Right forelimb (tissue), 1 donor: ENCODE measurements at regions not wholly inside any gene's neighbourhood (a gene's known extent, or its start where the extent isn't known, plus 50 kb on each side); places are given as distances from the start of the nearest gene placed in this dataset.
"Not testable (repeated sequence)": the region's sequence is repeated elsewhere in the genome, so short reads cannot be mapped to it uniquely, and the experiment has no call there.

Experiments
- DNase-seq: peaks from one replicate; pipeline ENCODE4 v3.0.0-alpha.2; 2018

DNA sequence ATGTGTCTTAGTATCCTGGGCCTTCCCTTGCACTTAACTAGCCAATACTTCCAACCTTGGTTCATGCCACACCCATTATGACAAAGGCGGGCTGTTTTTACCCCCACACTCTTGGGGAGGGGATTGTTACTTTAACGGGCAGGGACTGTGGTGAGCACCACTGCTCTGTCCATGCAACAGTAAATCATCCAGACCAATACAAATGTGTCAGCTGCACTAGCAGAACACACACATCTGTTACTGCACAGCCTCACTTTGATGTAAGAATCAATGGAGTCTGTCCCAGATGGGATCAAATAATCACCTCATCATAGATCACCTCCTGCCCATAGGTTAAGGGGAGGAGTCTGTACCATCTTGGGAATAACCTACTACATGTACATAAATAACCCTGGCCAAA, 58.1 kb downstream of the NPAP1 start:
- no peak for DNase-seq

DNA sequence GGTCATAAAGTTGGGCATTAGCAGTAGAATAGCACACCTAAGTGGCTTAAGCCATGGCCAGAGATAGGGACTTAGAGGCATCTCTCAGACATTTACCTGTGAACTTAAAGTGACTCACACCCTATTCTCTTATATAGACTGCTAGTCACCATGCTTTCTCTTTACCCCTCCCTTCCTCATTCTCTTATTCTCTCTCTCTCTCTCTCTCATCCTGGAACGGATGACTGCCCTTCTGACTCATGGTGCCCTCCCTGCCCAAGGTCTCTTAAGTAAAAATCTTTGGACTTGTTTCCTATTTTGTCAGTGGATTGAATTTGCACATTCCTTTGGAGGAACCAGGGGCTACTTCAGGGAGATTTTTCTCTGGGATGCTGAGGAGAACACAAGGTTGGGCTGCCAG, 58.8 kb downstream of the NPAP1 start:
- no peak for DNase-seq

DNA sequence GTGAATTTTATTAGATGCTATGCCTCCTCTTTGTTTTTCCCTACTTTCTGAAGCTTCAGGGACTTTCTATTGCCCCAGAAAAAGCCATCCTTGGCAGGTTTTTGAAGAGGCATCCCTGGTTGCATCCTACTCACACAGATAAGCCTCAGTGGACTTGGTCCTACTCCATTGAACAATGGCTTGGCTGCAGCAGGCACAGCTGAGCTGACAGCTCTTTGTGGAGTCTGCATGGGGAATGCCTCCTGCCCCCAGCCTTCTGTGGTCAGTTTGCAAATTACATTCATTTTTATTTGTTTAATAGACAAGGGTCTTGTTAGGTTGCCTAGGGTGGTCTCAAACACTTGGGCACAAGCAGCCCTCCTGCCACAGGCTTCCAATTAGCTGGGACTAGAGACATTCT, 69.7 kb downstream of the NPAP1 start:
- no peak for DNase-seq

DNA sequence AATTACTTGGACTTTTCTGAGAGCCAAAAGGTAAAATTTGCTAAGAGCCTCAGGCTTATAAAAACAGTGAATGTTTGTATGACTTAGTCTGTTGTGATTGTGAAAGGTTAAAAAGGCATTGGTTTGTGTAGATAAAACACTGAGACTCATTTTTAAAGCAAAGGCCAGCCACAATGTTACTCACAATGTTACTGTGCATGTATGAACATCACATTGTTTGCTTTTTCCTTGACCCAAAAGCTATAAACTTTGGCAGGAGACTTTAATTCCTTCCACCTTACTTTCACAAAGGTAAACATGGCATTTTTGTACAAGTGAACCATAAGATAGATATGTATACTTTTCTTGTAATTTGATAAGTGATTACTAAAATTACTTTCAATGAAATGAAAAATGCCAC, 70.5 kb downstream of the NPAP1 start:
- DNase-seq = no peak

DNA sequence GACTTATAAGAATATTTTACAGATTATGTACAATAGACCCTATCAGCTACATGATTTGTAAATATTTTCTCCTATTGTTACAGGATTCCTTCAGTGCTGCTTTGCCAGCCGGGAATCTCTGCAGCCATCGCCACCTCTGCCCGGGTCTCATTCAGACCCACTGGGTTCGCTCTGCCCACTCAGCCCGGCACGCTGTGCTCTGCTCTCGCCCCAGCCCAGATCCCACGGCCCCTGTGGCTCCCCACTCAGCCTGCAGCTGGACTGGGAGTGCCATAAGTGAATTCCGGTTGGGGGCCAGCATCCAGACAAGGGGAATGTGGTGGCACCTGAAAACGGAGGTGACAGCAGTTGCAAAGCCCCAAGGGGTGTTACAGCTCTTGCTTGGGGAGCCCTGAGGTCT, 71.8 kb downstream of the NPAP1 start:
- no peak for DNase-seq

DNA sequence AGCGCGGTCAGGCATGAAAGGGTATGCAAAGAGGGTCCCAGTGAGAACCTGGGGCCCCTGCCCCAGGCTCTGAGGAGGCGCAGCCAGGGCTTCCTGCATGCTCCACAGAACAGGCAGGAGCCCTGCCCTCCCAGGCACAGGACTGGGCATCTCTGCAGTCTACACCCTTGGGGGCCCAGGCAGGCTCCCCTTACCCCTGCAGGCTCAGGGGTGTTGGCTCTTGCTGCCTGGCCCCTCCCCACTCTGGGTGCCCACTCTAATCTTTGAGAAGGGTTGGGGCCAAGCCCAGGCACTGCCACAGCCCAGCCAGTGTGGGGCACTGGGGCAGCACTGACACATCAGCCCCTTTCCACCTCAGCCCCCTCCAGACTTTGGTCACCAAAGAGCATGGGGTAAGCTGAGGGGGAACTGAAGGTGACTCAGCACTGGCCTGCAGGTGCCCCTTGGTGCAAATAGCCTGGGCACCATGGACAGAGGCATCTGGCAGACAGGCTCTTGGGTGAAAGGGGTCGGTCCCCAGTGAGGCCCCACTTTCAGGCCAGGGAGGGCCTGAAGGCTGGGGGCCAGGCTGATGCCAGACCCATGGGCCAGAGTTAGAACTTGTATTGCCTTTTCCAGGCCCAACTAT, 73.4 kb downstream of the NPAP1 start:
- no peak for DNase-seq

DNA sequence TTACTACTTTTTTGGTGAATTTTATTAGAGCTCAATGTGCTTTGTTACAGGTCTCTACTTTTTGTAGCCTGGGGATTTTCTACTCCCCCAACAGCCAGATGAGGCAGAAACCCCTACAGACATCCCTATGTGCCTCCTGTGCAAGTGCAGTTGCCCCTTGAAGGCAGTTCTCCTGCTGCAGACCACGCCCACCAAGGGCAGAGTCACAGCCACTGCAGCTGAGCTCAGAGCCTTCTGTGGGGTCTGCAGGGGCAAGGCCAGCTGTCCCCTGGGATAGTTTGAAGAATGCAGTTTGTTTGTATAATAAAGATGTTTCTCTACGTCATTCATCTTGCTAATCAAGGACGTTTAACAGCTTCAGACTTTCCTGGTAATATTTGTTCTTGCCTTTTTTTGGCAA, 76.8 kb downstream of the NPAP1 start:
- DNase-seq = no peak

DNA sequence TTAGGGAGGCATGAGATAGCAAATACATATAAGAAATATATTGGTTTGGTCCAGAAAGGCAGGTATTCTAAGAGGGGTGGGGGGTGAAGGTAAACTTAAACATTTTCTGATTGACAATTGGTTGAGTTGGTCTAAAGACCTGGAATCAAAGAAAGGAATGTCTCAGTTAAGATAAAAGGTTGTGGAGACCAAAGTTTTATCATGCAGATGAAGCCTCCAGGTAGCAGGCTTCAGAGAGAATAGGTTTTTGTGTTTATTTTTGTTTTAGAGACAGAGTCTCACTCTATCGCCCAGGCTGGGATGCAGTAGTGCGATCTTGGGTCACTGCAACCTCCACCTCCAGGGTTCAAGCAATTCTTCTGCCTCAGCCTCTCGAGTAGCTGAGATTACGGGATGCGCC, 80.5 kb downstream of the NPAP1 start:
- DNase-seq = no peak

DNA sequence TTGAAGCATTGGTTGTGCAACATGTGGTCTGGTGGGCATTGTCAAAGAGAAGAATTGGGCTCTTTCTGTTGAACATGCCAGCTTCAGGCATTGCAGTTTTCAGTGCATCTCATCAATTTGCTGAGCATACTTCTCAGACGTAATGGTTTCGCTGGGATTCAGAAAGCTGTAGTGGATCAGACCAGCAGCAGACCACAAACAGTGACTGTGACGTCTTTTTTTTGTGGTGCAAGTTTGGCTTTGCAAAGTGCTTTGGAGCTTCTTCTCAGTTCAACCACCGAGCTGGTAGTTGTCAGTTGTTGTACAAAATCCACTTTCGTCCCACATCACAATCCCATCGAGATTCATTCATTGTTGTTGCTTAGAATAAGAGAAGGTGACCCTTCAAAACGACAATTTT, 84.5 kb downstream of the NPAP1 start:
- no peak for DNase-seq

DNA sequence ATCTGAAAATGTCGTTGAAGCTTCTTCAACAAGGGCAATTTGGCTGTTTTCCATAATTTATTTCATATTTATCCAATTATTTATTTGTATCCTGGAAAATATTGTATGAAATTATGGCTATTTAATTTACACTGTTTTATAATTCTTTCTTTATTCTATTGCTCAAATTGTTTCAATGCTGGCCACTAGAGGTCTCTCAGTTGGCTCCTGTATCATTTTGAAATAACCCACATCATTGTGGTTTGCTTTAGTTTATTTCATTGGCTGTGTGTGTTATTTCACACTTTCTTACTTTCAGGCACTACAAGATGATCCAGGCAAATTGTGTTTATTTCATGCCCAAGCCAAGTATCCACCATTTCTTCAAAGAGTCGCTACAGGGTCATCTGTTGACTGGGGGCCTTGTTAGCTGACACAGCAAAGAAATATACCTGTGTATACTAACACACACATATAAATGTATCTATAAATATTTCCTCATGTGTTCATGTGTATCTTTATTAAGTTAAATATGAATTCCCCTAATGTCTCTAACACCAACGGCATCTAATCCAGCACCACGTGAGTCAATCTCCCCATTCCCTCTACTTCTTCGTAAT, 86.2 kb downstream of the NPAP1 start:
- DNase-seq = no peak

DNA sequence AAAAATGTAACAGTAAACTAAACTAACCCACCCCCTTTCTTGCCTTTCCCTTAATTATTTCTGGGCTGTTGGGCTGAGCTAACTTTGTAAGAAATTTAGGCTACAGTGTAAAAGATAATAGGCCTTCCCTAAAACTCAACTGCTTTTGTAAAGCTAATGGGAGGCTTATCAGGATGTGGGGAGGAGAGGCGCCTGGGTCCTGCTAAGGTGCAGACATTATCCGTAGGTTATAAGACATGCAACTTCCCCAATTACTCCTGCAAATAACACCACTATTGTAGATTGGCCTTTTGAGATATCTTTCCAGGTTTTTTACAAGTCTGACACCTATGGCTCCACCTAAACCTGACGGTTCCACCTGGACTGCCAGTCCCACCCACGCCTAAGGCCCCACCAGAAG, 88.3 kb downstream of the NPAP1 start:
- DNase-seq = no peak

DNA sequence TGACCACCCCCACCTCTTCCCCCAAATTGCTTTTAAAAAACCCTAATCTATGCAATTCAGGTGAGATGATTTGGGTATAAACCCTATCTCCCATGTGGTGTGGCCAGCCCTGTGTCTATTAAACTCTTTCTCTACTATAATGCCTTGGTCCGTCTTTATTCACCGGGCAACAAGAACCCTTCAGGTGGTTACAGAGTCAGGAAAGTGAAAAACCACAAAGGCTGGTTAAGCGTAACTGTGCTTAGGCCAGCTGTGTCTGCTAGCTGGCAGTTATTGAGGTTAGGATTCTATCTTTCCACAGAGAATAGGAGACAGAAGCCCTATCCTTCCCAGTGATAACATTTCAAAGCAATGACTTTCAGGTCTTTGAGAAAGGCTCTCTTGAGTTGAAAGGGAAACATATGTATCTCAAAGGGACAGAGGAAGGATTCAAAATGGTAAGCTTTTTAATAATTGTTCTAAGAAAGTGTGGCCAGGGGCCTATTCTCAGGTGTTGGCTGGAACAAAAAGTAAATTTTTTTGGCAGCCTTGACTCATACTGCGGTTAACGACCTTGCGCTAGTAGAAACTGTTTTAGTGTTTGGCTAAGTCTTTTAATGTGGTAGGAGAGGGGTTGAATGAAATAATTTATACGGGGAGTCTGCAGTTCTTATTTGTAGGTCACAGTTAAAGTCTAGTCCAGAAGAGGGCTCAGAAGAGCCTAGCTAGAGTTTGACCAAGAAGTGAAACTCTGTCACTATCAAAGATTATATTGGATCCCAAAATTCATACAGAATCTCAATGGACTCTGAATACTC, 89.0 kb downstream of the NPAP1 start:
- DNase-seq = no peak

DNA sequence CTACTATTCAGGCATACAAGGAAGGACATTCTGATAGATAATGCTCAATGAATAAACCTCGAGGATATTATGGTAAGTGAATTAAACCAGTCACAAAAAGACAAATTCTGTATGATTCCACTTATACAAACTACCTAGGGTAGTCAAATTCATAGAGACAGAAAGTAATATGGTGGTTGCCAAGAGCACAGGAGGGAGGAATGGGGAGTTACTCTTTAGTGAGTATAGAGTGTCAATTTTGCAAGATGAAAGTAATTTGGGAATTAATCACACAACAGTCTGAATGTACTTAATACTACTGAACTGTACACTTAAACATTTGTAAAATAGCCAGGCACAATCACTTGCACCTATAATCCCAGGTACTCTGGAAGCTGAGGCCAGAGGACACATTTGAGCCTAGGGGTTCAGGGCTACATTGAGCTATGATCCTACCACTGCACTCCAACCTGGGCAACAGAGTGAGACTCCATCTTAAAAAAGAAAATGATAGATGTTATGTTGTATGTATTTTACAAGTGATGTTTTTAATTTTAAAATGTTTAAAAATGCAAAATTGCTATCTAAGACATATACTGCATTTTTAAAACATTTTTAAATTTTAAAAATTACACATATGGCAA, 91.0 kb downstream of the NPAP1 start:
- no peak for DNase-seq

DNA sequence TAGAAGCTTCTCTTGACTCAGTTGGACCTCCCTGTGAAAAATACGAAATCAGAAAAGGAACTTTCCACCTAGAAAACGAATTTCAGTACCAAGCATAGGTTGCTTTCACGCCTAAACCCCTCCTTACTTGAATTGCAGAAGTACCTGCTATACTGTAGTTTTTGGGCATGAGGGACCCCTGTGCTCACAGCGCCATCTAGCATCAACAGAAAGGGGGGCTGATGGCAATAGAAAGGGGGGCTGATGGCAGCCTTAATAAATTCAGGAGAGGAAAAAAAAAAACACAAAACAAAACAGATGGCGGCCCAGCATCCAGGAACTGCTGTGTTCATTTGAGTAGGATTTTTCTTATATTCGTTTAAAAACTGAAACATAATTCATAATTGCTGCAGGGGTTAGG, 96.7 kb downstream of the NPAP1 start:
- no peak for DNase-seq

DNA sequence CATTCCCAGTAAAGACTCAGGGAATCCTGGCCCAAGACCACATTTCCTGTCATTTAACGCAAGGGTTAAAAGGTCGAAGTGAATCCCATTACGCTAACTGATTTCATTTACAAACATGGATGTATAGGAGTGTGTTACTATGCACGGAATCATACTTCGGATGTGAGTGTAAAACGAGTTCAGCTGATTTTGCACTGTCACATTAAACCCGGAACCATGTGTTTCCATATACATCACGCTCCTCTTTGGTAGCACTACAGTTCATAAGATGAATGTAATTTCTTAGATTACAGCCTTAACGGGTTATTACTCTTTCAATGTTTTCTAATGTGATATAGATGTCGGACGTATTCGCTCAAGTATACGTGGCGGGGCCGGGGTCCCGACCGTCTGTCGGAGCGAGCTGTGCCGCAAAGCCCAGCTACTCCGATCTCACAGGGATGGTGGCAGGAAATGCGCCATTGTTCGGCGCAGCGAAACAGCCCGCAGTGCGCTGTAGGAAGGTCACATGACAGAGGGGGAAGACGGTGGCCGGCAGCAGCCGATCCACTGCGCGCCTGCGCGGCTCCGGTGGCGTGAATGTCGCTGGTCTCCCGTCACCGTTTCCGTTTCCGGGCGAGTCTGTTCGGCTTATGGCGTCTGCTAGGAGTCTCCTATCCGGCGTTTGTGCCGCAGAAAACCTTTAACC, 97.3 kb downstream of the NPAP1 start:
- DNase-seq = peak; percentile 88

DNA sequence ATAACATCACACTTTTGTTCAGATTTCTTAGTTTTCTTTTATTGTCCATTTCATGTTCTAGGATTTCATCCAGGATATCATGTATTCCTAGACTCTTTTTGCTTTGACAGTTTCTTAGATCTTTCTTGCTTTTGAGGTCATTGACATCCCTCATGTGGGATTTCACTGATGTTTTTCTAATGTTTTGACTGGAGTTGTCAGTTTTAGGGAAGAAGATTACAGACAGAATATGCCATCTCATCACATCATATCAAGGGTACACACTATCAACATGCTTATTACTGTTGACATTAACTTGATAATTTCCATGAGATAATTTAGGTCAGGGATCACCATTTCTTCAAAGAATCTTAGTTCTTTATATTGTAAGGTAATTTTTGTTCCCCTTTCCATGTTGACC, 101.7 kb downstream of the NPAP1 start:
- no peak for DNase-seq

DNA sequence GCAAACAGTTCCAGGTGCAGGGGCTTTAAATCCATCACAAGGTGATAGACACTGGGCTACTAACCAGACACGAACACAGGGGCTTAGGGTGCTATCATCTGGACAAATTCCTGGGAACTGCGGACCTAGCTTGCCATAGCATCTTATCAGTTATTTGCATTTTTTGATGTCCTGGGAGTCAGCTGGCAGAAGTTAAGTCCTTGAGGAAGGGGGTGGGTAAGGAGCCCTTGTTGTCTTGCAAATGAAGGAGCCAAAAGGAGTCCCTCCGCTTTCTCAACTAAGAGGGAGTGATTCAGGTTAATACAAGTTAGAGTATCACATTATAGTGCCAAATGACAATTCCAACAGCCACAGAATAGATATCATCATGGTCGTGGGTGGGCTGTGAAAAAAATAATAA, 108.9 kb downstream of the NPAP1 start:
- DNase-seq = no peak

DNA sequence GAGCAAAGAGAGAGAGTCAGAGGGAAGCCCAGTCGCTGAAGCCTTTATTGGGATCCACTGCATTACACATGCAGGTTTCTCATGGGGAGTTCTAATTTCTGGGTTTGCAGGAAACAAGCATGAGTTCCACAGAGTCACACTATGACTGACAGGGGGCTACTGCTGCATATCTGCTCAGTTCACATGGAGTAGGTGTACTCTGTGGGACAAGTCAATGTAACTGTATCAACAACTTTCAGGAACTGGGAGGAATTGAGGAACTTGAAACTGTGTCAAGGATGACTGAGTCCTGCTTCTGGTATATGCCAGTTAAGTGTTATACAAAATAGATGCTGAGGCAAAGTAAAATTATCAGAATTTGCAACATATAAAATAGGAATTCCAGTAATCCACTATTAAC, 110.8 kb downstream of the NPAP1 start:
- DNase-seq = no peak

DNA sequence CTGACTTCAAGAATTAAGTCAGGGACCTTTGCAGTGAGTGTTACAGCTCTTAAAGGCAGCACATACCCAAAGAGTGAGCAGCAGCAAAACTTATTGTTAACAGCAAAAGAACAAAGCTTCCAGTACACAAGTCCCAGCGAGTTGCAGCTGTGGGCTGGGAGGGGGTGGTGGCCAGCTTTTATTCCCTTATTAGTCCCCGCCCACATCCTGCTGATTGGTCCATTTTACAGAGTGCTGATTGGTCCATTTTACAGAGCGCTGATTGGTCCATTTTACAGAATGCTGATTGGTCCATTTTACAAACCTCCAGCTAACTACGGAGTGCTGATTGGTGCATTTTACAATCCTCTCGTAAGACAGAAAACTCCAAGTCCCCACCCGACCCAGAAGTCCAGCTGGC, 127.0 kb downstream of the NPAP1 start:
- not testable (repeated sequence) for DNase-seq

DNA sequence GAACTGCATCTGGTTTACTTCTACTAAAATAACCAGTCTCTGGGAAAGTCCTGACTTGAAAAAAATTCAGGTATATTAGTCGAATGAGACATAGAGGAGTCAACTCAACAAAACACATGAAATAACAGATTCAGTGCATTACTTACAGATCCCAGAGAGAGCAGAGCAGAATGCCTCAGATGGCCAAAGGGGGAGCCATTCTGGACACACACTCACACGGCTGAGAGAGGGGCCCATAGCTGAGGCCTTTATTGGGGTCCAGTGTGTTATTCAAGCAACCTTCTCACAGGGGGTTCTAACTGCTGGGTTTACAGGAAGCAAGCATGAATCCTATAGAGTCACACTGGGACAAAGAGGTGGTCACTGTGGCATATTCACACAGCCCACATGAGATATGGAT, 135.1 kb upstream of the SNRPN start:
- DNase-seq = no peak

DNA sequence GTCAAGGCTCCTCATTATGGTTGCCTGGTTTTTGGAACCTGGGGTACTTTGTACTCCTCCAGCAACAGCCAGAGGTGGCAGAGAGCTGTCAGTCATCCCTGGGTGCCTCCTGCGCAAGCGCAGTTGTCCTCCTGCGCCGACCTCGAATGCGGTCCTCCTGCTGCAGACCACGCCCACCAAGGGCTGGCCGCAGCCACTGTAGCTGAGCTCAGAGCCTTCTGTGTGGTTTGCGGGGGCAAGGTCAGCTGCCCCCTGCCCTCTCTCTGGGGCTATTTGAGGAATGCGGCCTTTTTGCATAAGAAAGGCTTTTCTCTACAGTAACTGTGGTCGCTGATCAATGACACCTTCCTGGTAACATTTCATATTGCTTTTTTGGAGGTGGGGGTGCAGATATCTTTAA, 131.3 kb upstream of the SNRPN start:
- peak; percentile 53 for DNase-seq

DNA sequence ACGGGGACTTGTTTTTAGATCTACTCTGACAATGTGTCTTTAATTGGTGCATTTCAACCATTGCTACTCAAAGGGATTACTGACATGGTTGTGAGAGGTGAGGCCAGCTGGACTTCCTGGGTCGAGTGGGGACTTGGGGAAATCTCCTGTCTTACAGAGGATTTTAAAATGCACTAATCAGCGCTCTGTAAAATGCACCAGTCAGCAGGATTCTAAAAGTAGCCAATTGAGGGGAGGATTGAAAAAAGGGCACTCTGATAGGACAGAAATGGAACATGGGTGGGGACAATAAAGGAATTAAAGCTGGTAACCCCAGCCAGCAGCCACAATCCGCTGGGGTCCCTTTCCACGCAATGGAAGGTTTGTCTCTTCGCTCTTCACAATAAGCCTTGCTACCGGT, 122.5 kb upstream of the SNRPN start:
- DNase-seq = no peak

DNA sequence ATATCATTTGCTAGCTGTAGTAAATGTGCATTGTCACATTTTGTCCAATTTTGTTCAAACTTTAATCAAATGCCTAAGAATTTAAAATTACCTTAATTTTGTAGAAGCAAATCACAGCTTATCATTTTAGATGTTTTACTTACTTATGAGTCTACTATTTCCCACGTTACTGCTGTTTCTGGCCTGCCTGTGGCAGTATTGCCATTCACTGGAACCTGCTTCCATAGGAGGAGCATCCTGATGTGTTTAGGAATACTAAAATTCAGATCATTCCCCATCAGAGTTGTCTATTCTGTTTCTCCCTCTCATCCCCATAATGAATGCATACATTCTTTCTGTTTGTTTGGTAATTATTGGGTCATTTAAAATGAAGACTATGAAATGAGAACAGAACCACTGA, 119.5 kb upstream of the SNRPN start:
- no peak for DNase-seq
